ENCODE measurements at regions not wholly inside any gene's neighbourhood (a gene's known extent, or its start where the extent isn't known, plus 50 kb on each side); places are given as distances from the start of the nearest gene placed in this dataset.

- Histone ChIP-seq H3K9me3 (no peaks in the 10 kb centered on the region), H3K9ac (no peak overlapping the region), H3K27ac (no peak overlapping the region), H3K36me3 (no peaks in the 10 kb centered on the region), H3K4me1 (no peaks in the 10 kb centered on the region), H3K4me3 (no peak overlapping the region), H3K4me2 (no peak overlapping the region), H4K20me1 (no peaks in the 10 kb centered on the region), H3K27me3 (no peaks in the 10 kb centered on the region)
- no peak for TF ChIP-seq Cebpa-rat (IDR thresholded peaks at IDR 0.05)
These were observed 1028.4 kb upstream of the PIK3C3 start for GRCh38 chr18:40926679-40927078.

- no peak overlapping the region for H3K27ac ChIP-seq
- H3K4me1 ChIP-seq, result no peaks in the 10 kb centered on the region
- no peaks in the 10 kb centered on the region for H3K27me3 ChIP-seq
- no peak for TF ChIP-seq Cebpa-rat (IDR thresholded peaks at IDR 0.05)
- no peaks in the 10 kb centered on the region for H4K20me1 ChIP-seq
- H3K4me2 ChIP-seq, result no peak overlapping the region
- H3K4me3 ChIP-seq, result no peak overlapping the region
- H3K36me3 ChIP-seq, result no peaks in the 10 kb centered on the region
- H3K9ac ChIP-seq, result no peak overlapping the region
- no peaks in the 10 kb centered on the region for H3K9me3 ChIP-seq
These were observed 1029.9 kb upstream of the PIK3C3 start for GRCh38 chr18:40925071-40925541.

- Histone ChIP-seq H3K4me3 (no peak overlapping the region), H3K9ac (no peak overlapping the region), H3K4me2 (no peak overlapping the region), H3K36me3 (no peaks in the 10 kb centered on the region), H4K20me1 (no peaks in the 10 kb centered on the region), H3K4me1 (no peaks in the 10 kb centered on the region), H3K9me3 (no peaks in the 10 kb centered on the region), H3K27me3 (no peaks in the 10 kb centered on the region), H3K27ac (no peak overlapping the region)
- no peak for TF ChIP-seq Cebpa-rat (IDR thresholded peaks at IDR 0.05)
These were observed 1033.0 kb upstream of the PIK3C3 start for GRCh38 chr18:40921845-40922629.

- no peak overlapping the region for H3K27ac ChIP-seq
- TF ChIP-seq Cebpa-rat (IDR thresholded peaks at IDR 0.05), result no peak
- no peaks in the 10 kb centered on the region for H3K36me3 ChIP-seq
- H3K9me3 ChIP-seq, result no peaks in the 10 kb centered on the region
- H3K4me3 ChIP-seq, result no peak overlapping the region
- no peak overlapping the region for H3K4me2 ChIP-seq
- H4K20me1 ChIP-seq, result no peaks in the 10 kb centered on the region
- H3K27me3 ChIP-seq, result no peaks in the 10 kb centered on the region
- H3K4me1 ChIP-seq, result no peaks in the 10 kb centered on the region
- H3K9ac ChIP-seq, result no peak overlapping the region
These were observed 1038.0 kb upstream of the PIK3C3 start for GRCh38 chr18:40917056-40917455.

- Histone ChIP-seq H4K20me1 (no peaks in the 10 kb centered on the region), H3K27ac (no peak overlapping the region), H3K4me3 (no peak overlapping the region), H3K9me3 (no peaks in the 10 kb centered on the region), H3K4me2 (no peak overlapping the region), H3K36me3 (no peaks in the 10 kb centered on the region), H3K27me3 (no peaks in the 10 kb centered on the region), H3K9ac (no peak overlapping the region), H3K4me1 (no peaks in the 10 kb centered on the region)
- TF ChIP-seq Cebpa-rat (IDR thresholded peaks at IDR 0.05), result no peak
These were observed 1039.3 kb upstream of the PIK3C3 start for GRCh38 chr18:40915724-40916123.

GRCh38 chr18:40911582-40912254 is 1043.3 kb upstream of the PIK3C3 start:
- no peak overlapping the region for H3K27ac ChIP-seq
- no peak overlapping the region for H3K4me2 ChIP-seq
- no peak for TF ChIP-seq Cebpa-rat (IDR thresholded peaks at IDR 0.05)
- no peak overlapping the region for H3K9ac ChIP-seq
- H3K27me3 ChIP-seq, result no peaks in the 10 kb centered on the region
- no peaks in the 10 kb centered on the region for H3K36me3 ChIP-seq
- no peaks in the 10 kb centered on the region for H3K4me1 ChIP-seq
- no peaks in the 10 kb centered on the region for H4K20me1 ChIP-seq
- H3K4me3 ChIP-seq, result no peak overlapping the region
- H3K9me3 ChIP-seq, result no peaks in the 10 kb centered on the region

GRCh38 chr18:40911041-40911440 is 1044.0 kb upstream of the PIK3C3 start:
- H3K4me1 ChIP-seq, result no peaks in the 10 kb centered on the region
- H3K27me3 ChIP-seq, result no peaks in the 10 kb centered on the region
- H3K27ac ChIP-seq, result no peak overlapping the region
- H3K9ac ChIP-seq, result no peak overlapping the region
- H3K36me3 ChIP-seq, result no peaks in the 10 kb centered on the region
- H3K4me3 ChIP-seq, result no peak overlapping the region
- TF ChIP-seq Cebpa-rat (IDR thresholded peaks at IDR 0.05), result no peak
- H3K9me3 ChIP-seq, result no peaks in the 10 kb centered on the region
- H3K4me2 ChIP-seq, result no peak overlapping the region
- no peaks in the 10 kb centered on the region for H4K20me1 ChIP-seq

GRCh38 chr18:40907842-40908241 is 1047.2 kb upstream of the PIK3C3 start:
- Histone ChIP-seq H3K4me3 (no peak overlapping the region), H3K27ac (no peak overlapping the region), H4K20me1 (no peaks in the 10 kb centered on the region), H3K9ac (no peak overlapping the region), H3K27me3 (no peaks in the 10 kb centered on the region), H3K4me2 (no peak overlapping the region), H3K36me3 (no peaks in the 10 kb centered on the region), H3K9me3 (no peaks in the 10 kb centered on the region), H3K4me1 (no peaks in the 10 kb centered on the region)
- TF ChIP-seq Cebpa-rat (IDR thresholded peaks at IDR 0.05), result no peak

- H3K27me3 ChIP-seq, result no peaks in the 10 kb centered on the region
- H3K4me2 ChIP-seq, result no peak overlapping the region
- H3K36me3 ChIP-seq, result no peaks in the 10 kb centered on the region
- TF ChIP-seq Cebpa-rat (IDR thresholded peaks at IDR 0.05), result no peak
- no peak overlapping the region for H3K27ac ChIP-seq
- no peaks in the 10 kb centered on the region for H4K20me1 ChIP-seq
- no peak overlapping the region for H3K4me3 ChIP-seq
- H3K9ac ChIP-seq, result no peak overlapping the region
- no peaks in the 10 kb centered on the region for H3K4me1 ChIP-seq
- H3K9me3 ChIP-seq, result no peaks in the 10 kb centered on the region
These were observed 1050.7 kb upstream of the PIK3C3 start for GRCh38 chr18:40904295-40904694.

- Histone ChIP-seq H3K4me1 (no peaks in the 10 kb centered on the region), H4K20me1 (no peaks in the 10 kb centered on the region), H3K27me3 (no peaks in the 10 kb centered on the region), H3K9ac (no peak overlapping the region), H3K9me3 (no peaks in the 10 kb centered on the region), H3K36me3 (no peaks in the 10 kb centered on the region), H3K4me3 (no peak overlapping the region), H3K27ac (no peak overlapping the region), H3K4me2 (no peak overlapping the region)
- TF ChIP-seq Cebpa-rat (IDR thresholded peaks at IDR 0.05), result no peak
These were observed 1052.6 kb upstream of the PIK3C3 start for GRCh38 chr18:40902436-40902835.
